Liver (tissue), 8 donors: ENCODE measurements at regions not wholly inside any gene's neighbourhood (a gene's known extent, or its start where the extent isn't known, plus 50 kb on each side); places are given as distances from the start of the nearest gene placed in this dataset.
"Not testable (repeated sequence)": the region's sequence is repeated elsewhere in the genome, so short reads cannot be mapped to it uniquely, and the experiment has no call there.

Experiments used
- DNase-seq: peaks from one replicate; pipeline ENCODE4 v3.0.0-alpha.2; 2017; ENCODE audit warnings: low spot score
- H3K27ac ChIP-seq, 2 donors: one replicate each; pipeline ENCODE4 v1.7.0; 2013; ENCODE audit warnings: inconsistent platforms in 2 of 2, low read length in 2 of 2, control low read depth in 1 of 2, low read depth in 1 of 2, mild to moderate bottlenecking in 1 of 2
- H3K27me3 ChIP-seq, 4 donors: one replicate each; pipeline versions ENCODE4 v1.6.1 to v1.7.0; 2013; ENCODE audit warnings: low read length in 3 of 4, inconsistent platforms in 1 of 4, mild to moderate bottlenecking in 1 of 4, moderate library complexity in 1 of 4; ENCODE audit not compliant: control insufficient read depth in 4 of 4, insufficient read depth in 4 of 4
- H3K36me3 ChIP-seq, 4 donors: one replicate each; pipeline versions ENCODE4 v1.6.1 to v1.7.0; 2013; ENCODE audit warnings: low read length in 3 of 4, mild to moderate bottlenecking in 3 of 4, low read depth in 1 of 4, moderate library complexity in 1 of 4; ENCODE audit not compliant: control insufficient read depth in 4 of 4, insufficient read depth in 3 of 4
- H3K4me1 ChIP-seq, 4 donors: one replicate each; pipeline versions ENCODE4 v1.6.1 to v1.7.0; 2013; ENCODE audit warnings: low read length in 3 of 4, mild to moderate bottlenecking in 3 of 4, moderate library complexity in 1 of 4; ENCODE audit not compliant: control insufficient read depth in 4 of 4, insufficient read depth in 4 of 4
- H3K4me3 ChIP-seq, 3 donors: one replicate each; pipeline versions ENCODE4 v1.6.1 to v1.7.0; 2013; ENCODE audit warnings: low read length in 3 of 3, control low read depth in 1 of 3, low read depth in 1 of 3, mild to moderate bottlenecking in 1 of 3
- H3K9ac ChIP-seq, 2 donors: one replicate each; pipeline ENCODE4 v1.7.0; 2013; ENCODE audit warnings: low read length in 2 of 2, mild to moderate bottlenecking in 2 of 2, moderate library complexity in 2 of 2, control low read depth in 1 of 2, low read depth in 1 of 2
- H3K9me3 ChIP-seq, 4 donors: one replicate each; pipeline versions ENCODE4 v1.6.1 to v1.7.0; 2013; ENCODE audit warnings: low read length in 3 of 4; ENCODE audit not compliant: control insufficient read depth in 4 of 4
- EGR1 ChIP-seq, 2 donors: IDR thresholded peaks; 2 replicates each; pipeline ENCODE4 v1.6.1; 2016 to 2018; ENCODE audit warnings: antibody characterized with exemption in 2 of 2, low read depth in 2 of 2
- GABPA ChIP-seq, 2 donors: IDR thresholded peaks in 1 of 2; conservative IDR thresholded peaks in 1 of 2; 2 replicates each; pipeline ENCODE4 v1.6.1; 2016; ENCODE audit warnings: antibody characterized with exemption in 2 of 2, mild to moderate bottlenecking in 1 of 2, moderate library complexity in 1 of 2
- HNF4A ChIP-seq, 2 donors: conservative IDR thresholded peaks; 2 replicates each; pipeline ENCODE4 v1.6.1; 2016; ENCODE audit warnings: antibody characterized with exemption in 2 of 2, mild to moderate bottlenecking in 2 of 2
- HNF4G ChIP-seq: IDR thresholded peaks from 2 replicates; pipeline ENCODE4 v1.6.1; 2016; ENCODE audit warnings: antibody characterized with exemption
- JUND ChIP-seq, 2 donors: IDR thresholded peaks; 2 replicates each; pipeline ENCODE4 v1.6.1; 2016; ENCODE audit warnings: antibody characterized with exemption in 2 of 2
- NR2F2 ChIP-seq: IDR thresholded peaks from 2 replicates; pipeline ENCODE4 v1.6.1; 2016; ENCODE audit warnings: antibody characterized with exemption
- RAD21 ChIP-seq, 2 donors: IDR thresholded peaks; 2 replicates each; pipeline ENCODE4 v1.6.1; 2016; ENCODE audit warnings: antibody characterized with exemption in 2 of 2, mild to moderate bottlenecking in 2 of 2
- SP1 ChIP-seq: IDR thresholded peaks from 2 replicates; pipeline ENCODE4 v1.6.1; 2018; ENCODE audit warnings: antibody characterized with exemption, mild to moderate bottlenecking
- TAF1 ChIP-seq: conservative IDR thresholded peaks from 2 replicates; pipeline ENCODE4 v1.6.1; 2016; ENCODE audit warnings: antibody characterized with exemption, mild to moderate bottlenecking
- YY1 ChIP-seq: IDR thresholded peaks from 2 replicates; pipeline ENCODE4 v1.6.1; 2016; ENCODE audit warnings: antibody characterized with exemption, mild to moderate bottlenecking
- WGBS: extraction: QIAGEN DNeasy Blood & Tissue Kit; methylation state at CpG from one replicate; pipeline ENCODE4 v1.1.7; 2013; 5-methylcytosine and 5-hydroxymethylcytosine counted together
- TF ChIP-seq, protein P1 (sequence below): IDR thresholded peaks from 2 replicates; pipeline ENCODE4 v1.6.1; 2016; ENCODE audit warnings: antibody characterized with exemption
- TF ChIP-seq, protein P2 (sequence below): fragments of 150-350 bp; IDR thresholded peaks from 2 replicates; pipeline ENCODE4 v1.5.1; 2017; ENCODE audit warnings: improper control_type of control experiment, low read depth, low read length; ENCODE audit not compliant: missing input control
- TF ChIP-seq, protein P3 (sequence below): IDR thresholded peaks from 2 replicates; pipeline ENCODE4 v1.6.1; 2016; ENCODE audit warnings: antibody characterized with exemption
- donor health status: healthy.
- donor health status: healthy.
- donor health status: healthy.
- donor health status: healthy.
- donor health status: healthy.

DNA sequence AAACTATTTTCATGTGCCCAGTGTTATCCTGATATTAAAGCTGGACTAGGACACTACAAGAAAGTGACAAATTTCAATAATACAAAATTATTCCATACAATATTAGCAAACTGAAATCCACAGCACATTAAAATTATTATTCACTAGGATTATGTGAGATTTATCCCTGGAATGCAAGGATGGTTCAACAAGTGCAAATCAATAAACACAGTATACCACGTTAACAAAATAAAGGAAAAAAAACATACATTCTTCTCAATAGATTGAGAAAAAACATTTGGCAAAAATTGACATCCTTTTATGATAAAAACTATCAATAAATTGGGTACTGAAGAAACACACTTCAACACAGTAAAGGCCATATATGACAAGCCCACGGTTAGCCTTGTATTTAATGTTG lies 1758.2 kb upstream of the RAG2 start (continued):
- TF ChIP-seq, protein P1, sequence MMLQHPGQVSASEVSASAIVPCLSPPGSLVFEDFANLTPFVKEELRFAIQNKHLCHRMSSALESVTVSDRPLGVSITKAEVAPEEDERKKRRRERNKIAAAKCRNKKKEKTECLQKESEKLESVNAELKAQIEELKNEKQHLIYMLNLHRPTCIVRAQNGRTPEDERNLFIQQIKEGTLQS = no peak
- TF ChIP-seq YY1 (no peak), JUND (IDR thresholded peaks at IDR 0.05) (no peak), EGR1 (IDR thresholded peaks at IDR 0.05; ENCODE audit: low read depth in 2 of 2) (no peak), HNF4G (no peak)
- TF ChIP-seq, protein P2, sequence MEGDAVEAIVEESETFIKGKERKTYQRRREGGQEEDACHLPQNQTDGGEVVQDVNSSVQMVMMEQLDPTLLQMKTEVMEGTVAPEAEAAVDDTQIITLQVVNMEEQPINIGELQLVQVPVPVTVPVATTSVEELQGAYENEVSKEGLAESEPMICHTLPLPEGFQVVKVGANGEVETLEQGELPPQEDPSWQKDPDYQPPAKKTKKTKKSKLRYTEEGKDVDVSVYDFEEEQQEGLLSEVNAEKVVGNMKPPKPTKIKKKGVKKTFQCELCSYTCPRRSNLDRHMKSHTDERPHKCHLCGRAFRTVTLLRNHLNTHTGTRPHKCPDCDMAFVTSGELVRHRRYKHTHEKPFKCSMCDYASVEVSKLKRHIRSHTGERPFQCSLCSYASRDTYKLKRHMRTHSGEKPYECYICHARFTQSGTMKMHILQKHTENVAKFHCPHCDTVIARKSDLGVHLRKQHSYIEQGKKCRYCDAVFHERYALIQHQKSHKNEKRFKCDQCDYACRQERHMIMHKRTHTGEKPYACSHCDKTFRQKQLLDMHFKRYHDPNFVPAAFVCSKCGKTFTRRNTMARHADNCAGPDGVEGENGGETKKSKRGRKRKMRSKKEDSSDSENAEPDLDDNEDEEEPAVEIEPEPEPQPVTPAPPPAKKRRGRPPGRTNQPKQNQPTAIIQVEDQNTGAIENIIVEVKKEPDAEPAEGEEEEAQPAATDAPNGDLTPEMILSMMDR = no peak

DNA sequence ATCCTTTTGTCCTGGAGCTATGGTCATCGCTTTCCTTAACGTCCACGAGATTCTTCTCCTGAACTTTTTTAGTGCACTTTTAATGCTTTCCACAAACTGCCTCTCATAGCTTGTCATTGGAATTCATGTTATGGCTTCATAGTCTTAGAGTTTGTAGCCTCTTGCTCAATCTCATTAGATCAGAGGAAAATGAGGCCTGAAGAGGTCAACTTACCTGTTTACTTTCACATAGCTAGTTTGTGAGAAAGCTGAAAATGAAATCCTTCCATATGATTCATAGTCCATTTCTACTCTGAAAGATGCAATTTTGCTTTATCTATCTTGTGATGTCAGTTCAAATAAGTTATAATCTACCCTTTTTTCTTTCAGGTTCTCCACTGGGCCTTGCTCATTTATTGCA lies 1747.2 kb upstream of the RAG2 start:
- H3K4me1 ChIP-seq = no peaks in the 10 kb centered on the region
- 91% methylated on average over 3 of the region's 3 CpGs for WGBS
- no peaks in the 10 kb centered on the region for H3K36me3 ChIP-seq
- H3K4me3 ChIP-seq = no peak overlapping the region
- TF ChIP-seq EGR1 (IDR thresholded peaks at IDR 0.05; ENCODE audit: low read depth in 2 of 2) (no peak), HNF4G (no peak), YY1 (no peak), HNF4A (conservative IDR thresholded peaks at IDR 0.05) (no peak), JUND (IDR thresholded peaks at IDR 0.05) (no peak), TAF1 (no peak)
- TF ChIP-seq, protein P2 = no peak
- no peak overlapping the region for H3K27ac ChIP-seq
- no peaks in the 10 kb centered on the region for H3K9me3 ChIP-seq
- DNase-seq = no peak
- no peak overlapping the region for H3K9ac ChIP-seq
- no peaks in the 10 kb centered on the region for H3K27me3 ChIP-seq

DNA sequence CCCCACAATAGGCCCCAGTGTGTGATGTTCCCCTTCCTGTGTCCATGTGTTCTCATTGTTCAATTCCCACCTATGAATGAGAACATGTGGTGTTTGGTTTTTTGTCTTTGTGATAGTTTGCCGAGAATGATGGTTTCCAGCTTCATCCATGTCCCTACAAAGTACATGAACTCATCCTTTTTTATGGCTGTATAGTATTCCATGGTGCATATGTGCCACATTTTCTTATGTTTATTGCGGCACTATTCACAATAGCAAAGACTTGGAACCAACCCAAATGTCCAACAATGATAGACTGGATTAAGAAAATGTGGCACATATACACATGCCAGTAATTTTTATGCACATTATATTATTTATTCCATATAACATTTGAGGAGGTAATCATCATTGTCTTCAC lies 1743.6 kb upstream of the RAG2 start:
- not testable (repeated sequence) for H3K27me3 ChIP-seq, H3K4me3 ChIP-seq, H3K4me1 ChIP-seq, H3K9me3 ChIP-seq, H3K9ac ChIP-seq, H3K27ac ChIP-seq, H3K36me3 ChIP-seq, DNase-seq
- 79% methylated on average over 2 of the region's 2 CpGs for WGBS

DNA sequence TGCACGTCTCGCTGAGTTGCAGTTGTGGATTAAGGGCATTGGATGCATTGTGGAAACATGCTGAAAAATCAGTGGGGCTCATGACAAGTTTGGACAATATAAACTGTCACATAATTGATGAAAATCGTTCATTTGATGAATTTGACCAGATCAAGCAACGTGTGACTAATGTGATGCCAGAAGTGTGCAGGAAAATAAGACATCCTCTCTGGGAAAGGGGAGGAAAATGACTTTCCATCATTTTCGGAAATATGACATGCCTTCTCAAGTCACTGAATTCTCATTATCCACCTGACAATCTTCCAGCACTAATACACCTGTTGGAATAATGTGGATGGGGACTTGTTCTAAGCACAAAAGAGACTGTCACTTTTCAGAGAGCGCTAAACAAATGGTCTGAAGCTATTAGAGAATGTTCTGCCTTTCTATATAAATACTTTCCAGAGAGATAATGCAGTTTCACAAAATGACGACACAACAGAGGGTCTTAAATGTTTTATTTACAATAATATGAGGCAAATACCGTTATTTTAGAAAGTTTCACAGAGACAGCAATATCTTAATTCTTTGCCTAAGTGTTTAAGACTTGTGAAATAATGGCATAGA lies 1741.9 kb upstream of the RAG2 start:
- no peaks in the 10 kb centered on the region for H3K4me1 ChIP-seq
- H3K9me3 ChIP-seq = no peaks in the 10 kb centered on the region
- H3K36me3 ChIP-seq = no peaks in the 10 kb centered on the region
- WGBS = 69% methylated on average over 8 of the region's 8 CpGs
- no peak overlapping the region for H3K27ac ChIP-seq
- no peak overlapping the region for H3K4me3 ChIP-seq
- H3K27me3 ChIP-seq = peaks cover 0 to 2% (median 0%) of the 10 kb centered on the region in 4 donors
- no peak for DNase-seq
- TF ChIP-seq NR2F2 (no peak), EGR1 (IDR thresholded peaks at IDR 0.05; ENCODE audit: low read depth in 2 of 2) (no peak), TAF1 (no peak), HNF4G (no peak), RAD21 (IDR thresholded peaks at IDR 0.05) (no peak), GABPA (IDR thresholded peaks at IDR 0.05 in 1 of 2, conservative IDR thresholded peaks at IDR 0.05 in 1 of 2) (no peak), YY1 (no peak), SP1 (no peak), HNF4A (conservative IDR thresholded peaks at IDR 0.05) (no peak)
- TF ChIP-seq, protein P1 = no peak
- TF ChIP-seq, protein P2 = no peak
- TF ChIP-seq, protein P3, sequence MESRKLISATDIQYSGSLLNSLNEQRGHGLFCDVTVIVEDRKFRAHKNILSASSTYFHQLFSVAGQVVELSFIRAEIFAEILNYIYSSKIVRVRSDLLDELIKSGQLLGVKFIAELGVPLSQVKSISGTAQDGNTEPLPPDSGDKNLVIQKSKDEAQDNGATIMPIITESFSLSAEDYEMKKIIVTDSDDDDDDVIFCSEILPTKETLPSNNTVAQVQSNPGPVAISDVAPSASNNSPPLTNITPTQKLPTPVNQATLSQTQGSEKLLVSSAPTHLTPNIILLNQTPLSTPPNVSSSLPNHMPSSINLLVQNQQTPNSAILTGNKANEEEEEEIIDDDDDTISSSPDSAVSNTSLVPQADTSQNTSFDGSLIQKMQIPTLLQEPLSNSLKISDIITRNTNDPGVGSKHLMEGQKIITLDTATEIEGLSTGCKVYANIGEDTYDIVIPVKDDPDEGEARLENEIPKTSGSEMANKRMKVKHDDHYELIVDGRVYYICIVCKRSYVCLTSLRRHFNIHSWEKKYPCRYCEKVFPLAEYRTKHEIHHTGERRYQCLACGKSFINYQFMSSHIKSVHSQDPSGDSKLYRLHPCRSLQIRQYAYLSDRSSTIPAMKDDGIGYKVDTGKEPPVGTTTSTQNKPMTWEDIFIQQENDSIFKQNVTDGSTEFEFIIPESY = no peak
- no peak overlapping the region for H3K9ac ChIP-seq
